ENCODE measurements at regions not wholly inside any gene's neighbourhood (a gene's known extent, or its start where the extent isn't known, plus 50 kb on each side); places are given as distances from the start of the nearest gene placed in this dataset.

DNA sequence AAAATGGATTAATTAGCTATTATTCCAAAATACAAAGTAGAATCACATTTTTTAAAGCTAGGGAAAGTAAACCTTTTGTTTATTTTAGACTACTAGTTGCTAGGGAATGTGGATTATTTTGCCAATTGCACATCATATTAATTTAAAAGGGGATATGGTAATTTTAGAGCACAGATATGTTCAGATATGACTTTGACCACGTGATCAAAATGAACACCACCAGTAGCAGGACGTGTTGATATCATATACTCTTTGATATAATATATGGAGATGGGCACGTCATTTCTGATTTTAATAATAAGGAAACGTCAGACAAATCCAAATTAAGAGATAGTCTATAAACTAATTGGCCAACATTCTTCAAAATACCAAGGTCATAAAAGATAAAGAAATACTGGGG lies 1188.3 kb upstream of the CNTN5 start:
- DNase-seq, result no peak

- DNase-seq, result no peak
Observed at GRCh38 chr11:97833412-97833811, 1187.3 kb upstream of the CNTN5 start.

- no peak for DNase-seq
Observed at GRCh38 chr11:97844016-97844415, 1176.7 kb upstream of the CNTN5 start.

DNA sequence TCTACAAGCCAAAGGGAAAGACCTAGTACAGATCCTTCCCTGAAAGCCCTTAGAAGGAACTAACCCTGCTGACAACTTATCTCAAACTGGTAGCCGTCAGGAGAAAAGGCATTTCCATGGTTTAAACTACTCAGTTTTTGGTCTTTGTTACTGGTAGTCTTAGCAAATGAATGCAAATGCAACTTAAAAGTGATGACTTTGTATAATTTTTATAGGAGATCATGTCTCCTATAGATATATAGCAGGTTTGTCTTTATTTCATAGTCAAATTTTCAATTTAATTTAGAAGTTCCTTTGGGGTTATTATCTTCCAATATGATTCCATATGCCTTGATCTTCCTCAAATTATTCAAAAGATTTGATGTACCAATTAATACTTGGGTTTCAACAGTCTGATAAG lies 1173.0 kb upstream of the CNTN5 start:
- DNase-seq, result no peak

- DNase-seq, result no peak
Observed at GRCh38 chr11:97850701-97851100, 1170.0 kb upstream of the CNTN5 start.

- DNase-seq, result no peak
Observed at GRCh38 chr11:97854357-97854756, 1166.4 kb upstream of the CNTN5 start.

GRCh38 chr11:97854877-97855276 lies 1165.9 kb upstream of the CNTN5 start:
- no peak for DNase-seq

DNA sequence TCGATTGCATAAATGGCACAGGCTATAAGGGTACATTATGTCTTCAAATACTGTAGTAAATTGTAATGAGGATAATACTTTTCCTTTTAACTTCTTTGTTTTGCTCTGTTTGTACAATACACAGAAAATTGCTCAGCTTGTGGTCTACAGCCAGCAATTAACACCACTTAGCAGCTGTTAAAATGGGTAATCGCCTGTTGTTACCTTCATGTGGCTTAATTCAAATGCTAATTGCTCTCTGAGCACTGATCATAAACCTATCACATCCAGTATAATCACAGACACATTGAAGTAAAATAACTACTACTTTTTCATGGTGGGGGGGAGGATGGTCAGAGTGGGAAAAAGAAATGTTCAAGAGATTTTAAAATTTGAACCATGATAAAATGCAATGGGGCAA lies 1164.1 kb upstream of the CNTN5 start:
- DNase-seq, result no peak

DNA sequence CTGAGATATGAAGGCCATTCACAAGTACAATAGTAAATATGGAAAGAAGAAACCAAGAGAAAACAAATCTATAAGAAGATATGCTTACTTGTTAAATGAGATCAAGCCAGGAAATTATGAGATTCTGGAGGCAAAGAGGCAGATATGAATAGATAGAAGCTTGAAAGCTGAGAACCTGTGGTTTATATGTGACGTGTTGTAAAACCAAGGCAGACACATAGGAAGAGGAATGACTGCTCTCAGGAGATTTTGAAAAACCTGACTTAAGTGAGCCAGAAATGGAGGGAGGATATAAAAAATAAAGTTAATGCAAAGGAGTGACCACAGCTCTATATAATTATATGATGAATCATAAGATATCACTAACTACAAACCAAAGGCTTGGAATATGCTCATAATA lies 1160.5 kb upstream of the CNTN5 start:
- DNase-seq, result no peak

GRCh38 chr11:97862021-97862420 lies 1158.7 kb upstream of the CNTN5 start:
- no peak for DNase-seq

- no peak for DNase-seq
Observed at GRCh38 chr11:97865424-97866012, 1155.2 kb upstream of the CNTN5 start.

- DNase-seq, result no peak
Observed at GRCh38 chr11:97871816-97872215, 1148.9 kb upstream of the CNTN5 start.

GRCh38 chr11:97880209-97880608 lies 1140.5 kb upstream of the CNTN5 start:
- no peak for DNase-seq

GRCh38 chr11:97883086-97883485 lies 1137.7 kb upstream of the CNTN5 start:
- no peak for DNase-seq

GRCh38 chr11:97888641-97889040 lies 1132.1 kb upstream of the CNTN5 start:
- no peak for DNase-seq

DNA sequence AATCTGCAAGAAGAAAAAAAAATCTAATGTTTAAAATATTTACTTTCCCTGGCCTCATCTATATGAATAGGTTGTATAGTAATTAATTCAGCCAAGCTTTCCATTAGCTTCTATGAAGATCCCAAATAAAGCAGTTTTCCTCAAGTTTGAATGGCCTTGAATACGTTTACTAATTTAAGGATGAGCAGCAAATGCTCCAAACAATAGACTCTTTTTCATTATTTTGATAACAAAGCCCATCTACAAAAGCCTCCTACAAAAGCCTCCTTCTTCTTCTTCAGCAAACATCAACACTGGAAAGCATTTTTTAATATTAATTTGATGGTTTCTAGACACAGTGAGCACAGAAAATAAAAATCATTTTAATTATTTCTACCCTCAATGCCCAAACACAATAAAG lies 1130.3 kb upstream of the CNTN5 start:
- DNase-seq, result no peak

- no peak for DNase-seq
Observed at GRCh38 chr11:97893612-97894011, 1127.1 kb upstream of the CNTN5 start.

- DNase-seq, result no peak
Observed at GRCh38 chr11:97894978-97895377, 1125.8 kb upstream of the CNTN5 start.

- no peak for DNase-seq
Observed at GRCh38 chr11:97895572-97895971, 1125.2 kb upstream of the CNTN5 start.

DNA sequence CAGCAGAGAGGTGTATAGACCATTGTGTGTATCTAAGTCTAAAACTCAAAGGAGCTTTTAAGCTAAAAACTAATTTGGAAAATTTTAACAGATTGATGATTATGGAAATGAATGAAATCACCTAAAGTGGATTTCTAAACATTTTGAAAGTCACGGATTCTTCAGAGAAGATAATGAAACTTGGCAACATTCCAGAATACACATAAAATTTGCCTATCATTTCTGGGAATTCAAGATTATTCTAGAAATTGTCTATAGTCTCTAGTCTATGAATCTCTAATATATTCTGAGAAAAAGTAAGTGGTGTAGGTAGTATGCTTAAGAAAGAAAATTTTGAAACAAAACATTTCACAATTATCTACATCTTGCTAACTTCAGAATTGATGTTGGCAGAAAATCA lies 1117.9 kb upstream of the CNTN5 start:
- no peak for DNase-seq

GRCh38 chr11:97905101-97905500 lies 1115.6 kb upstream of the CNTN5 start:
- no peak for DNase-seq

- DNase-seq, result no peak
Observed at GRCh38 chr11:97905671-97906070, 1115.1 kb upstream of the CNTN5 start.

GRCh38 chr11:97908354-97908753 lies 1112.4 kb upstream of the CNTN5 start:
- DNase-seq, result no peak

- DNase-seq, result no peak
Observed at GRCh38 chr11:97909614-97910399, 1110.9 kb upstream of the CNTN5 start.

GRCh38 chr11:97912629-97913028 lies 1108.1 kb upstream of the CNTN5 start:
- DNase-seq, result no peak

All from activated gamma-delta T cell (primary cell).